ENCODE measurements at regions not wholly inside any gene's neighbourhood (a gene's known extent, or its start where the extent isn't known, plus 50 kb on each side); places are given as distances from the start of the nearest gene placed in this dataset.

DNA sequence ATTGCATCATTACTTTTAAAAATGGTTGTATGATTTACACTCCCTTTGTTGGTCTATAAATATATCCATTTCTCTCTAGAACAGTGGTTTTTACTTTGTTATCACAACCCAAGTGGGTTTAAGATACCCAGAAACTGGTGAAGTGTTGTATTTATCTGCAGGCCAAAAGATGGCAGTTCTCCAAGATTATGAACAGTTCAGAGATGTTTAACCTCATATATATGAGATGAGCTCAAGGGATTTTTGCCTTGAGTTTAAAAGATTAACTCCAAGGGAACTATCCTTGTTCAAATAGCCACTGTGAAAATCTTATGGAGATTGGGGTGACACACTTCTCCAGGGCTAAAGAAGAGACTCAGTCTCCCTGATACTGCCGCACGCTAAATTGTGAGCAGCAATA, 572.6 kb downstream of the TLE4 start:
- Histone ChIP-seq H3K36me3 (replicated peaks; ENCODE audit: insufficient read depth, low read length) (no peaks in the 10 kb centered on the region), H3K9me3 (replicated peaks; ENCODE audit: insufficient read depth, low read length) (no peaks in the 10 kb centered on the region), H3K4me2 (ENCODE audit: low read depth, low read length) (no peak overlapping the region), H3K4me1 (ENCODE audit: low read length) (no peaks in the 10 kb centered on the region), H2AFZ (ENCODE audit: low read length) (no peak overlapping the region), H3K27me3 (replicated peaks; ENCODE audit: insufficient read depth, low read length) (no peaks in the 10 kb centered on the region), H3K9ac (ENCODE audit: low read length) (no peak overlapping the region), H4K20me1 (ENCODE audit: insufficient read depth, low read length) (no peaks in the 10 kb centered on the region), H3K4me3 (ENCODE audit: low read length) (no peak overlapping the region), H3F3A (ENCODE audit: insufficient read depth, low read length) (no peaks in the 10 kb centered on the region), H3K9me2 (replicated peaks; ENCODE audit: insufficient read depth, low read length) (no peaks in the 10 kb centered on the region), H3K27ac (ENCODE audit: low read length) (no peak overlapping the region), H3K79me2 (ENCODE audit: low read length) (no peaks in the 10 kb centered on the region)
- no peak for DNase-seq
- TF ChIP-seq EZH2 (optimal IDR thresholded peaks at IDR 0.05; ENCODE audit: low read depth, low read length) (no peak), EZH2phosphoT487 (IDR thresholded peaks at IDR 0.05; ENCODE audit: low read length) (no peak)
- TF ChIP-seq, protein P1, sequence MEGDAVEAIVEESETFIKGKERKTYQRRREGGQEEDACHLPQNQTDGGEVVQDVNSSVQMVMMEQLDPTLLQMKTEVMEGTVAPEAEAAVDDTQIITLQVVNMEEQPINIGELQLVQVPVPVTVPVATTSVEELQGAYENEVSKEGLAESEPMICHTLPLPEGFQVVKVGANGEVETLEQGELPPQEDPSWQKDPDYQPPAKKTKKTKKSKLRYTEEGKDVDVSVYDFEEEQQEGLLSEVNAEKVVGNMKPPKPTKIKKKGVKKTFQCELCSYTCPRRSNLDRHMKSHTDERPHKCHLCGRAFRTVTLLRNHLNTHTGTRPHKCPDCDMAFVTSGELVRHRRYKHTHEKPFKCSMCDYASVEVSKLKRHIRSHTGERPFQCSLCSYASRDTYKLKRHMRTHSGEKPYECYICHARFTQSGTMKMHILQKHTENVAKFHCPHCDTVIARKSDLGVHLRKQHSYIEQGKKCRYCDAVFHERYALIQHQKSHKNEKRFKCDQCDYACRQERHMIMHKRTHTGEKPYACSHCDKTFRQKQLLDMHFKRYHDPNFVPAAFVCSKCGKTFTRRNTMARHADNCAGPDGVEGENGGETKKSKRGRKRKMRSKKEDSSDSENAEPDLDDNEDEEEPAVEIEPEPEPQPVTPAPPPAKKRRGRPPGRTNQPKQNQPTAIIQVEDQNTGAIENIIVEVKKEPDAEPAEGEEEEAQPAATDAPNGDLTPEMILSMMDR (IDR thresholded peaks at IDR 0.05; ENCODE audit: low read length) = no peak

DNA sequence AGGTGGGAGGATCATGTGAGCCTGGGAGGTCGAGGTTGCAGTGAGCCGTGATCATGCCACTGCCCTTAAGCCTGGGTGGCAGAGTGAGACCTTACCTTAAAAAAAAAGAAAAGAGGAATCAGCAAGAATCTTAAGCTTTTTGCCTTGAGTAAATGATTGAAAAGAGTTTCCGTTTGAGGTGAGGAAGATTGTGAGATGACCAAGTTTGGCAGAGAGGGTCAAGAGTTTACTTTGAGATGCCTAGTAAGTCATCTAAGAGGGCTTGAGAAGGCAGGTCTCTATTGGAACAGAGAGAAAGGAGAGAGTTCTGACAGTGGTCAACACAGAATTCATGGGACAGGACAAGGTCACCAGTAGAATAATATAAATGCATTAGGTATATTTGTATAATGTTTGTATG, 572.1 kb downstream of the TLE4 start:
- no peak overlapping the region for H3K27ac ChIP-seq (ENCODE audit: low read length)
- no peak overlapping the region for H3K9ac ChIP-seq (ENCODE audit: low read length)
- DNase-seq = no peak
- no peaks in the 10 kb centered on the region for H3K4me1 ChIP-seq (ENCODE audit: low read length)
- no peaks in the 10 kb centered on the region for H3K9me3 ChIP-seq (replicated peaks; ENCODE audit: insufficient read depth, low read length)
- H3F3A ChIP-seq (ENCODE audit: insufficient read depth, low read length) = no peaks in the 10 kb centered on the region
- H3K9me2 ChIP-seq (replicated peaks; ENCODE audit: insufficient read depth, low read length) = no peaks in the 10 kb centered on the region
- no peaks in the 10 kb centered on the region for H3K27me3 ChIP-seq (replicated peaks; ENCODE audit: insufficient read depth, low read length)
- H3K79me2 ChIP-seq (ENCODE audit: low read length) = no peaks in the 10 kb centered on the region
- no peak overlapping the region for H2AFZ ChIP-seq (ENCODE audit: low read length)
- no peak for TF ChIP-seq EZH2 (optimal IDR thresholded peaks at IDR 0.05; ENCODE audit: low read depth, low read length)
- no peak for TF ChIP-seq EZH2phosphoT487 (IDR thresholded peaks at IDR 0.05; ENCODE audit: low read length)
- TF ChIP-seq, protein P1 (IDR thresholded peaks at IDR 0.05; ENCODE audit: low read length) = no peak
- H3K4me3 ChIP-seq (ENCODE audit: low read length) = no peak overlapping the region
- H3K36me3 ChIP-seq (replicated peaks; ENCODE audit: insufficient read depth, low read length) = no peaks in the 10 kb centered on the region
- no peak overlapping the region for H3K4me2 ChIP-seq (ENCODE audit: low read depth, low read length)
- H4K20me1 ChIP-seq (ENCODE audit: insufficient read depth, low read length) = no peaks in the 10 kb centered on the region

DNA sequence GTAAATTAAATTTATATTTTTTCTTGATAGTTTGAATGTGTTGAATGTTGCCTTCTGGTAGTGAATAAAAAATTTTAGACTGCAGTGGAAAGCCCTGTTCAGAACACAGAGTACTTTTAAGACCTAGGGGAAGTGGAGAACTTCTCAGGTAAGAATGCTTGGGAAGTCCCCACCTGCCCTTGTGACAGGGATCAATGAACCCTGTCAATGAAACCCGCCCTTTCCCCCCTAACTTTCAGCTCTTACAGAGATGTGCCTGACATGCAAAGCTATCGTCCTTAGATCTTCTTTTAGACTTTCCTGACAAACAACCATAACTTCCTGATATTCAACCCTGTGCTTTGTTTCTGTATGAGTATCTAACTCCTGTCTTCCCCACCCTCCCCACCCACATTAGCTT, 562.7 kb downstream of the TLE4 start:
- Histone ChIP-seq H4K20me1 (ENCODE audit: insufficient read depth, low read length) (no peaks in the 10 kb centered on the region), H3K9me2 (replicated peaks; ENCODE audit: insufficient read depth, low read length) (no peaks in the 10 kb centered on the region), H3K9me3 (replicated peaks; ENCODE audit: insufficient read depth, low read length) (no peaks in the 10 kb centered on the region), H3K27ac (ENCODE audit: low read length) (no peak overlapping the region), H2AFZ (ENCODE audit: low read length) (no peak overlapping the region), H3K79me2 (ENCODE audit: low read length) (no peaks in the 10 kb centered on the region), H3K9ac (ENCODE audit: low read length) (no peak overlapping the region), H3K36me3 (replicated peaks; ENCODE audit: insufficient read depth, low read length) (no peaks in the 10 kb centered on the region), H3K4me2 (ENCODE audit: low read depth, low read length) (no peak overlapping the region), H3K4me1 (ENCODE audit: low read length) (no peaks in the 10 kb centered on the region), H3K4me3 (ENCODE audit: low read length) (no peak overlapping the region), H3K27me3 (replicated peaks; ENCODE audit: insufficient read depth, low read length) (no peaks in the 10 kb centered on the region), H3F3A (ENCODE audit: insufficient read depth, low read length) (no peaks in the 10 kb centered on the region)
- TF ChIP-seq EZH2phosphoT487 (IDR thresholded peaks at IDR 0.05; ENCODE audit: low read length) (no peak), EZH2 (optimal IDR thresholded peaks at IDR 0.05; ENCODE audit: low read depth, low read length) (no peak)
- TF ChIP-seq, protein P1 (IDR thresholded peaks at IDR 0.05; ENCODE audit: low read length) = no peak
- DNase-seq = no peak
